ENCODE measurements at regions not wholly inside any gene's neighbourhood (a gene's known extent, or its start where the extent isn't known, plus 50 kb on each side); places are given as distances from the start of the nearest gene placed in this dataset.

DNA sequence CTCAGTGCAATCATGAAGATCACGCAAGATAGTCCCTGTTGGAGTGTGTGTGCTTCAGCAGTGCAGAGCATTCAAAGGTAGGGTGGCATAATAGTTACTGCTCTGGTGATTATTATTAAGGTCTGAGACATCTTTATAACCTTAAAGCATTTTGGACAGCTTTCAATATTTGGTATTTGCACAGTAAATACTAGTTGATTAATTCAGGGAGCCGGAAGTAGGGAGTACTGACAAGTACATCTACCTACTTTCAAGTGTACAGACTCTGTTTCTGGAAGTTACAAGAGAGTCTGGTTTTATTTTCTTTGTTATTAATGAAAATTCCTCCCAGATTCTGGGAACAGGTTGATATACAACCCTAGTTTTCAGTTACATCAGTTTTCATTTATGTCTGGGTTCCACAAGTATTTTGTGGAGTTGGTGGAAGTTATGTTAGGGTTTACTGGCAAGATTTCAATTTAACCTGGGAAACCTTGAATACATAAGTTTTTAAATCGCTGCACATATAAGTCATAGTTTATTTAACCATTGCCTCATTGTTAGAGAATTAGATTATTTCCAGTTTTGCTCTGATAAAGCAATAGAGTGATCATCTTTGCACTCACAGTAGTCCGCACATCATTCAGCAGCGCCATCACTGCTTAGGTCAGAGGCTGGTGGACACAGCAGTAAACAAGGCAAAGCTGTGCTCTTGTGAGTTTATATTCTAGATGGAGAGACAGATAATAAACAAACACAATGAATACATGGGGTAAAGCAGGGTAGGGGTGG, 366.6 kb downstream of the REEP3 start:
- Histone ChIP-seq H3K27me3 (ENCODE audit: control insufficient read depth in 1 of 2, insufficient read depth in 1 of 2, low read length in 2 of 2) (peaks cover 13 to 32% of the 10 kb centered on the region in 2 experiments), H3K36me3 (ENCODE audit: control insufficient read depth in 1 of 2, insufficient read depth in 2 of 2, low read depth in 1 of 2, low read length in 2 of 2) (no peaks in the 10 kb centered on the region), H3K9ac (ENCODE audit: low read length) (no peak overlapping the region), H3K4me2 (ENCODE audit: low read length, poor library complexity, severe bottlenecking) (no peak overlapping the region), H3K9me3 (ENCODE audit: control insufficient read depth, low read length) (no peaks in the 10 kb centered on the region), H3K14ac (ENCODE audit: low read length in 2 of 2) (no peak overlapping the region), H4K91ac (ENCODE audit: low read length) (no peak overlapping the region), H2AFZ (ENCODE audit: low read depth, low read length) (no peak overlapping the region), H2AK5ac (ENCODE audit: low read length, severe bottlenecking) (no peak overlapping the region), H3K79me1 (replicated peaks; ENCODE audit: low read length, poor library complexity, severe bottlenecking) (no peaks in the 10 kb centered on the region), H4K8ac (ENCODE audit: low read length) (no peak overlapping the region), H3K4me1 (ENCODE audit: control insufficient read depth, insufficient read depth, low read depth, low read length) (no peaks in the 10 kb centered on the region), H3K27ac (ENCODE audit: low read length, poor library complexity, severe bottlenecking) (no peak overlapping the region), H2BK15ac (ENCODE audit: low read depth, poor library complexity, severe bottlenecking) (no peak overlapping the region), H2BK5ac (ENCODE audit: low read depth, low read length, poor library complexity, severe bottlenecking) (no peak overlapping the region), H2BK120ac (ENCODE audit: low read depth, low read length) (no peak overlapping the region), H2BK12ac (ENCODE audit: low read length in 2 of 2) (no peak overlapping the region), H3K4me3 (ENCODE audit: insufficient read depth in 1 of 2, low read depth in 1 of 2, low read length in 2 of 2) (no peak overlapping the region), H3K4ac (ENCODE audit: low read depth in 1 of 2, low read length in 2 of 2) (no peak overlapping the region), H3K18ac (ENCODE audit: low read depth in 1 of 2, low read length in 2 of 2) (no peak overlapping the region), H3K23ac (ENCODE audit: low read length in 2 of 2) (no peak overlapping the region)
- DNase-seq: no peak
- 93% methylated on average over 3 of the region's 5 CpGs for WGBS

- no peaks in the 10 kb centered on the region for H3K9me3 ChIP-seq (ENCODE audit: control insufficient read depth, low read length)
- H4K8ac ChIP-seq (ENCODE audit: low read length): no peak overlapping the region
- H3K27me3 ChIP-seq (ENCODE audit: control insufficient read depth in 1 of 2, insufficient read depth in 1 of 2, low read length in 2 of 2): peaks cover 17 to 37% of the 10 kb centered on the region in 2 experiments
- no peak for DNase-seq
- no peak overlapping the region for H3K27ac ChIP-seq (ENCODE audit: low read length, poor library complexity, severe bottlenecking)
- H3K14ac ChIP-seq (ENCODE audit: low read length in 2 of 2): no peak overlapping the region
- no peaks in the 10 kb centered on the region for H3K36me3 ChIP-seq (ENCODE audit: control insufficient read depth in 1 of 2, insufficient read depth in 2 of 2, low read depth in 1 of 2, low read length in 2 of 2)
- no peak overlapping the region for H3K4me3 ChIP-seq (ENCODE audit: insufficient read depth in 1 of 2, low read depth in 1 of 2, low read length in 2 of 2)
- no peak overlapping the region for H2BK120ac ChIP-seq (ENCODE audit: low read depth, low read length)
- H3K79me1 ChIP-seq (replicated peaks; ENCODE audit: low read length, poor library complexity, severe bottlenecking): no peaks in the 10 kb centered on the region
- H3K9ac ChIP-seq (ENCODE audit: low read length): no peak overlapping the region
- no peak overlapping the region for H3K4ac ChIP-seq (ENCODE audit: low read depth in 1 of 2, low read length in 2 of 2)
- H2AK5ac ChIP-seq (ENCODE audit: low read length, severe bottlenecking): no peak overlapping the region
- H2AFZ ChIP-seq (ENCODE audit: low read depth, low read length): no peak overlapping the region
- H3K4me2 ChIP-seq (ENCODE audit: low read length, poor library complexity, severe bottlenecking): no peak overlapping the region
- no peak overlapping the region for H4K91ac ChIP-seq (ENCODE audit: low read length)
- no peak overlapping the region for H2BK5ac ChIP-seq (ENCODE audit: low read depth, low read length, poor library complexity, severe bottlenecking)
- no peak overlapping the region for H3K23ac ChIP-seq (ENCODE audit: low read length in 2 of 2)
- H2BK15ac ChIP-seq (ENCODE audit: low read depth, poor library complexity, severe bottlenecking): no peak overlapping the region
- no peak overlapping the region for H3K18ac ChIP-seq (ENCODE audit: low read depth in 1 of 2, low read length in 2 of 2)
- H2BK12ac ChIP-seq (ENCODE audit: low read length in 2 of 2): no peak overlapping the region
- H3K4me1 ChIP-seq (ENCODE audit: control insufficient read depth, insufficient read depth, low read depth, low read length): no peaks in the 10 kb centered on the region
- WGBS: 75% methylated on average over 4 of the region's 4 CpGs
These were observed 368.6 kb downstream of the REEP3 start for GRCh38 chr10:63889803-63890202.

- Histone ChIP-seq H3K14ac (ENCODE audit: low read length in 2 of 2) (no peak overlapping the region), H2BK15ac (ENCODE audit: low read depth, poor library complexity, severe bottlenecking) (no peak overlapping the region), H3K36me3 (ENCODE audit: control insufficient read depth in 1 of 2, insufficient read depth in 2 of 2, low read depth in 1 of 2, low read length in 2 of 2) (no peaks in the 10 kb centered on the region), H3K9me3 (ENCODE audit: control insufficient read depth, low read length) (no peaks in the 10 kb centered on the region), H3K23ac (ENCODE audit: low read length in 2 of 2) (no peak overlapping the region), H3K27me3 (ENCODE audit: control insufficient read depth in 1 of 2, insufficient read depth in 1 of 2, low read length in 2 of 2) (peaks cover 4 to 22% of the 10 kb centered on the region in 2 experiments), H4K91ac (ENCODE audit: low read length) (no peak overlapping the region), H3K4me2 (ENCODE audit: low read length, poor library complexity, severe bottlenecking) (no peak overlapping the region), H3K9ac (ENCODE audit: low read length) (no peak overlapping the region), H3K18ac (ENCODE audit: low read depth in 1 of 2, low read length in 2 of 2) (no peak overlapping the region), H3K4ac (ENCODE audit: low read depth in 1 of 2, low read length in 2 of 2) (no peak overlapping the region), H4K8ac (ENCODE audit: low read length) (no peak overlapping the region), H3K4me1 (ENCODE audit: control insufficient read depth, insufficient read depth, low read depth, low read length) (no peaks in the 10 kb centered on the region), H2BK12ac (ENCODE audit: low read length in 2 of 2) (no peak overlapping the region), H2AK5ac (ENCODE audit: low read length, severe bottlenecking) (no peak overlapping the region), H3K27ac (ENCODE audit: low read length, poor library complexity, severe bottlenecking) (no peak overlapping the region), H2BK5ac (ENCODE audit: low read depth, low read length, poor library complexity, severe bottlenecking) (no peak overlapping the region), H3K4me3 (ENCODE audit: insufficient read depth in 1 of 2, low read depth in 1 of 2, low read length in 2 of 2) (no peak overlapping the region), H2AFZ (ENCODE audit: low read depth, low read length) (no peak overlapping the region), H3K79me1 (replicated peaks; ENCODE audit: low read length, poor library complexity, severe bottlenecking) (no peaks in the 10 kb centered on the region), H2BK120ac (ENCODE audit: low read depth, low read length) (no peak overlapping the region)
- DNase-seq: no peak
- 93% methylated on average over 4 of the region's 5 CpGs for WGBS
These were observed 375.8 kb downstream of the REEP3 start for GRCh38 chr10:63896992-63897391.

- no peak overlapping the region for H3K4ac ChIP-seq (ENCODE audit: low read depth in 1 of 2, low read length in 2 of 2)
- H4K91ac ChIP-seq (ENCODE audit: low read length): no peak overlapping the region
- no peak overlapping the region for H3K18ac ChIP-seq (ENCODE audit: low read depth in 1 of 2, low read length in 2 of 2)
- 93% methylated on average over 3 of the region's 3 CpGs for WGBS
- no peak overlapping the region for H3K27ac ChIP-seq (ENCODE audit: low read length, poor library complexity, severe bottlenecking)
- H2AK5ac ChIP-seq (ENCODE audit: low read length, severe bottlenecking): no peak overlapping the region
- no peaks in the 10 kb centered on the region for H3K4me1 ChIP-seq (ENCODE audit: control insufficient read depth, insufficient read depth, low read depth, low read length)
- no peaks in the 10 kb centered on the region for H3K79me1 ChIP-seq (replicated peaks; ENCODE audit: low read length, poor library complexity, severe bottlenecking)
- H3K9me3 ChIP-seq (ENCODE audit: control insufficient read depth, low read length): no peaks in the 10 kb centered on the region
- no peak overlapping the region for H3K9ac ChIP-seq (ENCODE audit: low read length)
- H2BK120ac ChIP-seq (ENCODE audit: low read depth, low read length): no peak overlapping the region
- H4K8ac ChIP-seq (ENCODE audit: low read length): no peak overlapping the region
- no peak overlapping the region for H3K4me3 ChIP-seq (ENCODE audit: insufficient read depth in 1 of 2, low read depth in 1 of 2, low read length in 2 of 2)
- no peaks in the 10 kb centered on the region for H3K36me3 ChIP-seq (ENCODE audit: control insufficient read depth in 1 of 2, insufficient read depth in 2 of 2, low read depth in 1 of 2, low read length in 2 of 2)
- no peak for DNase-seq
- H2BK15ac ChIP-seq (ENCODE audit: low read depth, poor library complexity, severe bottlenecking): no peak overlapping the region
- no peak overlapping the region for H3K23ac ChIP-seq (ENCODE audit: low read length in 2 of 2)
- no peak overlapping the region for H2AFZ ChIP-seq (ENCODE audit: low read depth, low read length)
- no peak overlapping the region for H2BK12ac ChIP-seq (ENCODE audit: low read length in 2 of 2)
- peaks cover 0 to 7% of the 10 kb centered on the region in 2 experiments for H3K27me3 ChIP-seq (ENCODE audit: control insufficient read depth in 1 of 2, insufficient read depth in 1 of 2, low read length in 2 of 2)
- no peak overlapping the region for H2BK5ac ChIP-seq (ENCODE audit: low read depth, low read length, poor library complexity, severe bottlenecking)
- no peak overlapping the region for H3K4me2 ChIP-seq (ENCODE audit: low read length, poor library complexity, severe bottlenecking)
- H3K14ac ChIP-seq (ENCODE audit: low read length in 2 of 2): no peak overlapping the region
These were observed 378.6 kb downstream of the REEP3 start for GRCh38 chr10:63899673-63900300.

Data from mesenchymal stem cell (in vitro differentiated cells and primary cell).